Central memory CD8-positive, alpha-beta T cell (primary cell): ENCODE measurements at regions not wholly inside any gene's neighbourhood (a gene's known extent, or its start where the extent isn't known, plus 50 kb on each side); places are given as distances from the start of the nearest gene placed in this dataset.
A peak's percentile ranks its signal among the peaks of the same experiment; 100 is the strongest.
"Not testable (repeated sequence)": the region's sequence is repeated elsewhere in the genome, so short reads cannot be mapped to it uniquely, and the experiment has no call there.

Experiments used
- ATAC-seq: fragments of 150-1000 bp; cut with Tn5 transposase; replicated peaks from 2 replicates; pipeline ENCODE4 v1.10.0; 2022; ENCODE audit warnings: mild to moderate bottlenecking, moderate FRiP score, moderate number of reproducible peaks; ENCODE audit not compliant: poor library complexity, severe bottlenecking; ENCODE audit errors: extremely low read depth
- DNase-seq, 2 donors: peaks; one replicate each; pipeline ENCODE4 v3.0.0; 2021; ENCODE audit warnings: low spot score in 2 of 2
- H3K27ac Mint-ChIP-seq: one replicate; pipeline ENCODE4 v1.8.0; 2022; ENCODE audit warnings: low read depth, mild to moderate bottlenecking, moderate library complexity, mixed read lengths
- H3K27me3 Mint-ChIP-seq: one replicate; pipeline ENCODE4 v1.8.0; 2022; ENCODE audit warnings: mixed read lengths
- H3K36me3 Mint-ChIP-seq: one replicate; pipeline ENCODE4 v1.8.0; 2022; ENCODE audit warnings: mild to moderate bottlenecking, moderate library complexity, mixed read lengths; ENCODE audit not compliant: insufficient read depth
- H3K4me1 Mint-ChIP-seq: one replicate; pipeline ENCODE4 v1.8.0; 2022; ENCODE audit warnings: mixed read lengths
- H3K4me3 Mint-ChIP-seq: one replicate; pipeline ENCODE4 v1.8.0; 2022; ENCODE audit warnings: mild to moderate bottlenecking, moderate library complexity, mixed read lengths
- H3K9me3 Mint-ChIP-seq: one replicate; pipeline ENCODE4 v1.8.0; 2022; ENCODE audit warnings: mixed read lengths

- ATAC-seq (no peak), DNase-seq (no peak)
- H3K9me3 Mint-ChIP-seq: no peaks in the 10 kb centered on the region
- H3K27me3 Mint-ChIP-seq: peaks cover 96% of the 10 kb centered on the region
- H3K27ac Mint-ChIP-seq: no peak overlapping the region
- H3K36me3 Mint-ChIP-seq: peaks cover 2% of the 10 kb centered on the region
- no peak overlapping the region for H3K4me3 Mint-ChIP-seq
- no peaks in the 10 kb centered on the region for H3K4me1 Mint-ChIP-seq
Measured at GRCh38 chr17:49898366-49899190, 50.7 kb upstream of the TAC4 start.

GRCh38 chr17:49899191-49899485 is 51.3 kb upstream of the TAC4 start:
- H3K4me3 Mint-ChIP-seq: no peak overlapping the region
- H3K27ac Mint-ChIP-seq: no peak overlapping the region
- H3K27me3 Mint-ChIP-seq: peaks cover 96% of the 10 kb centered on the region
- no peaks in the 10 kb centered on the region for H3K9me3 Mint-ChIP-seq
- H3K4me1 Mint-ChIP-seq: no peaks in the 10 kb centered on the region
- ATAC-seq: no peak
- DNase-seq: no peak
- peaks cover 3% of the 10 kb centered on the region for H3K36me3 Mint-ChIP-seq

- H3K27me3 Mint-ChIP-seq: peaks cover 96% of the 10 kb centered on the region
- no peak for DNase-seq
- no peaks in the 10 kb centered on the region for H3K4me1 Mint-ChIP-seq
- no peak overlapping the region for H3K4me3 Mint-ChIP-seq
- H3K27ac Mint-ChIP-seq: no peak overlapping the region
- ATAC-seq: no peak
- H3K9me3 Mint-ChIP-seq: no peaks in the 10 kb centered on the region
- H3K36me3 Mint-ChIP-seq: peaks cover 3% of the 10 kb centered on the region
Measured at GRCh38 chr17:49899588-49899987, 51.7 kb upstream of the TAC4 start.

GRCh38 chr17:49900801-49901200 is 52.9 kb upstream of the TAC4 start:
- H3K36me3 Mint-ChIP-seq, H3K4me1 Mint-ChIP-seq, H3K27ac Mint-ChIP-seq, DNase-seq, H3K4me3 Mint-ChIP-seq, ATAC-seq, H3K9me3 Mint-ChIP-seq: not testable (repeated sequence)
- peaks cover 99% of the 10 kb centered on the region for H3K27me3 Mint-ChIP-seq

- no peak for DNase-seq
- peaks cover 99% of the 10 kb centered on the region for H3K27me3 Mint-ChIP-seq
- no peak for ATAC-seq
- no peak overlapping the region for H3K27ac Mint-ChIP-seq
- H3K4me1 Mint-ChIP-seq: no peaks in the 10 kb centered on the region
- H3K9me3 Mint-ChIP-seq: no peaks in the 10 kb centered on the region
- no peak overlapping the region for H3K4me3 Mint-ChIP-seq
- H3K36me3 Mint-ChIP-seq: peaks cover 2% of the 10 kb centered on the region
Measured at GRCh38 chr17:49901460-49902331, 53.8 kb upstream of the TAC4 start.

- DNase-seq (no peak), ATAC-seq (no peak)
- Mint-ChIP-seq H3K27ac (no peak overlapping the region), H3K4me3 (no peak overlapping the region), H3K27me3 (peaks cover 99% of the 10 kb centered on the region), H3K4me1 (no peaks in the 10 kb centered on the region), H3K9me3 (no peaks in the 10 kb centered on the region), H3K36me3 (peaks cover 2% of the 10 kb centered on the region)
Measured at GRCh38 chr17:49903523-49903922, 55.7 kb upstream of the TAC4 start.

GRCh38 chr17:49904893-49905292 is 57.0 kb upstream of the TAC4 start:
- Mint-ChIP-seq H3K27me3 (peaks cover 99% of the 10 kb centered on the region), H3K9me3 (no peaks in the 10 kb centered on the region), H3K4me1 (no peaks in the 10 kb centered on the region), H3K4me3 (no peak overlapping the region), H3K36me3 (peaks cover 2% of the 10 kb centered on the region), H3K27ac (no peak overlapping the region)
- ATAC-seq (no peak), DNase-seq (no peak)

GRCh38 chr17:49906531-49907136 is 58.8 kb upstream of the TAC4 start:
- ATAC-seq (no peak), DNase-seq (no peak)
- H3K27me3 Mint-ChIP-seq: peaks cover 99% of the 10 kb centered on the region
- peaks cover 2% of the 10 kb centered on the region for H3K36me3 Mint-ChIP-seq
- H3K27ac Mint-ChIP-seq: no peak overlapping the region
- H3K4me1 Mint-ChIP-seq: peaks cover 4% of the 10 kb centered on the region
- H3K9me3 Mint-ChIP-seq: no peaks in the 10 kb centered on the region
- H3K4me3 Mint-ChIP-seq: no peak overlapping the region

GRCh38 chr17:49907279-49907678 is 59.4 kb upstream of the TAC4 start:
- H3K27me3 Mint-ChIP-seq: peaks cover 100% of the 10 kb centered on the region
- H3K9me3 Mint-ChIP-seq: no peaks in the 10 kb centered on the region
- H3K4me1 Mint-ChIP-seq: peaks cover 4% of the 10 kb centered on the region
- H3K27ac Mint-ChIP-seq: no peak overlapping the region
- H3K36me3 Mint-ChIP-seq: peaks cover 2% of the 10 kb centered on the region
- H3K4me3 Mint-ChIP-seq: no peak overlapping the region
- DNase-seq (no peak), ATAC-seq (no peak)

GRCh38 chr17:49908782-49909714 is 59.9 kb upstream of the DLX4 start:
- Mint-ChIP-seq H3K4me3 (no peak overlapping the region), H3K36me3 (peaks cover 2% of the 10 kb centered on the region), H3K4me1 (peaks cover 4% of the 10 kb centered on the region), H3K27ac (no peak overlapping the region), H3K9me3 (no peaks in the 10 kb centered on the region), H3K27me3 (peaks cover 100% of the 10 kb centered on the region)
- ATAC-seq (no peak), DNase-seq (no peak)

GRCh38 chr17:49910094-49910857 is 58.7 kb upstream of the DLX4 start:
- peaks cover 4% of the 10 kb centered on the region for H3K4me1 Mint-ChIP-seq
- no peak overlapping the region for H3K27ac Mint-ChIP-seq
- peaks cover 1% of the 10 kb centered on the region for H3K36me3 Mint-ChIP-seq
- H3K4me3 Mint-ChIP-seq: peak overlapping the region; percentile 65
- no peaks in the 10 kb centered on the region for H3K9me3 Mint-ChIP-seq
- DNase-seq (no peak), ATAC-seq (no peak)
- H3K27me3 Mint-ChIP-seq: peaks cover 100% of the 10 kb centered on the region
